CD4-positive, alpha-beta T cell treated with Interferon alpha-2 for 1 hour (primary cell): ENCODE measurements at regions not wholly inside any gene's neighbourhood (a gene's known extent, or its start where the extent isn't known, plus 50 kb on each side); places are given as distances from the start of the nearest gene placed in this dataset.
"Not testable (repeated sequence)": the region's sequence is repeated elsewhere in the genome, so short reads cannot be mapped to it uniquely, and the experiment has no call there.

Source experiments
- DNase-seq, 2 donors: peaks; one replicate each; pipeline ENCODE4 v3.0.0-alpha.2; 2020 to 2022

DNA sequence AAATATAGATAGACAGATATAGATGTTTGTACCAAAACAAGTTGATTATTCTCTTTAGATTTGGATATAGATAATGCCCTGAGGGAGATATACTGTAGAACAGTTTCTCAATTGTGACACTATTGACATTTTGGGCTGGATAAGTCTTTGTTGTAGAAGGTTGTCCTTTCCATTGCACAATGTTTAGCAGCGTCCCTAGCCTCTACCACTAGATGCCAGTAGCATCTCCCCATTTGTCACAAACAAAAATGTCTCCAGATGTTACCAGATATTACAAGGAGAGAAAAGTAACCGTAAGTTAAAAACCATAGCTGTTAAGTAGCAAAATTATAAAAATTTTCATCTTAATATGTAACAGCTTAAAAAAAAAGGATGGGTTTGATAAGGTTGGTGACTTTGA, 2595.3 kb downstream of the ARAP2 start:
- no peak for DNase-seq

- no peak for DNase-seq
Measured at GRCh38 chr4:33649471-33649870, 2594.8 kb downstream of the ARAP2 start.

GRCh38 chr4:33650036-33650435, 2594.3 kb downstream of the ARAP2 start:
- DNase-seq, result no peak

DNA sequence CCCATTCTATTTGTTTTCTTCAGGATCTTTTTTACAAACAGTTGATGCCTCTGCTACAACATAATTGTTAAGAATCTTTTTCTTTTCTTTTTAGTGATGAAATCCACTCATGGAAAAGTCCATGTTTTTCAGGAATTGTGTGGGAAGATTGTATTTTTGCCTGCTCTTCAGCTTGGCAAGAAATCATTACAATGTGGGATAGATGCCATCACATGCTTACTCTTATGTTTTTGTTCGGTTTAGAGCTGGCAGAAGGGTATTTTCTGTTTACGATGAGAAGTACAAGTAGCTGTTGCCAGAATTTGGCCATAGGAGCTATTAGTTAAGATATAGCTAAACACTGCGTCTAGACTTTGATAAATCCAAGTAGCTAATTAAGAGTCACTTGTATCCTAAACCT, 2585.3 kb downstream of the ARAP2 start:
- no peak for DNase-seq

GRCh38 chr4:33661636-33662035, 2582.7 kb downstream of the ARAP2 start:
- no peak for DNase-seq

DNA sequence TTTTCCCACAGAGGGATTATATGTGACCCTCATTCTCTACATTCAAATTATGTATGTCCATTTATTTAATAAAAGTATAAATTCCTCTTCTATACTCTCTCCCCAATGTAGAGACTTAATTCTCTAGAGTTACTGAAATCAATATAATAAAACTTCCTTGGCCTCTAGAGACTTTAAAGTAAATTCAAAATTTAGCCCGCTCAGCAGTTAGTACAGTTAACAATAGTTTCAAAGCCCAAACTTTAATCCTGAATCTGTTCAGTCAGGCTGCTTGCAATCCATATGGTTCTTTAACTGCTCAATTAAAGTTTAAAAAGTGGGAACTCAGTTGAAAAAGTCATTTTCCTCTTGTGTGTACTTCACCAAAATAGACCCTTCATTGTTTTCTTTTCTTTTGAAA, 2558.4 kb downstream of the ARAP2 start:
- no peak for DNase-seq

DNA sequence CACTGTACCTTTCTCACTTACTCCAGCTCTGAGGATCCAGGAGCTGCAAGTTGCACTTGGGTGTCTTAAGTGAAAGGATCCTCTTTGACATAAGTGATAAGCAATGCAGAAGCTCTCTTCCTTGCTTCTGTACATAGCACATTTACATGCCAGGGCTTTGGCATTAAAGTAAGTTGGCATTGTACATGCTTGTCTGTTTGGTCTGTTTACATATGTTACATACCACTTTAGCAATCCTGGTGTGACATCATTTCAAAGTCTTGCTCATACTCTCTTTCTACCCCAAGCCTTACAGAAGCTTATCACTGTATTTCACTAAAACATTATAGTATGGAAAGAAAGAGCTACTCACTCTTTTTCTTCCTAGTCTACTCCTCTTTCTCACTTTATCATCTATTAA, 2548.3 kb downstream of the ARAP2 start:
- no peak for DNase-seq

DNA sequence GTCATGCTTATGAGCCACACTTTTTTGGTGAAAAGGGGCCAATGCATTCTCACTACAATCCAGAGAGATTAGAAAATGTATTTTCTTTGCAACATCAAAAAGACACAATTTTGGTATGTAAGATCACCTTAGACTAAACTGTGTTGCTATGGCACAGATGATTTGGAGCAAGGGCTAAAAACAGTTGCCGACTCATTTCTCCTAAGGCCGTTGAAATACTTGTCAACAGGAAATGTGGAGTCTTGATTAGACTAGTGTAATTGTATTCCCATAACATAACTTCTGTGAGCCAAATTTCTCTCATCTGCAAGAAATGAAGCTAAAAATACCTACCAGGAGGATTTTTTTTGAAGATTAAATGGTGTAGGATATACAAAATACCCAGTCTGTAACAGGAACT, 2547.7 kb downstream of the ARAP2 start:
- DNase-seq, result no peak

DNA sequence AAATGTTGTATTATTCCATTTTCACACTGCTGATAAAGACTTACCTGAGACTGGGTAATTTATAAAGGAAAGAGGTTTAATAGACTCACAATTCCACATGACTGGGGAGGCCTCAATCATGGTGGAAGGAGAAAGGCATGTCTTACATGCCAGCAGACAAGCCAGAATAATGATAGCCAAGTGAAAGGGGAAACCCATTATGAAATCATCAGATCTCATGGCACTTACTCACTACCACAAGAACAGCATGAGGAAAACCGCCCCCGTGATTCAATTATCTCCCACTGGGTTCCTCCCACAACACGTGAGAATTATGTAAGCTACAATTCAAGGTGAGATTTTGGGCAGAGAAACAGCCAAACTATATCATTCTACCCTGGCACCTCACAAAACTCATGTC, 2535.1 kb downstream of the ARAP2 start:
- no peak for DNase-seq

DNA sequence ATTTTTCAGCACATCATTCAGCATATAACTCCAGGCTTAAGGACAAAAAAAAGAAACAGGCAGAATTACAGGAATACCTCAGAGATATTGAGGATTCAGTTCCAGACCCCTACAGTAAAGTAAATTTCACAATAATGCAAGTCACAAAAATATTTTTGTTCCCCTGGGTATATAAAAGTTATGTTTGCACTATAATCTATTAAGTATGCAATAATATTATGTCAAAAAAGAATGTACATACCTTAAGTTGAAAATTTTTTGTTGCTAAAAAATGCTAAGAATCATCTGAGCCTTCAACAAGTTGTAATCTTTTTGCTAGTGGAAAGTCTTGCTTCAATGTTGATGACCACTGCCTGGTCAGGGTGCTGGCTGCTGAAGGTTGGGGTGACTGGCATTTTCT, 2532.5 kb downstream of the ARAP2 start:
- no peak for DNase-seq

DNA sequence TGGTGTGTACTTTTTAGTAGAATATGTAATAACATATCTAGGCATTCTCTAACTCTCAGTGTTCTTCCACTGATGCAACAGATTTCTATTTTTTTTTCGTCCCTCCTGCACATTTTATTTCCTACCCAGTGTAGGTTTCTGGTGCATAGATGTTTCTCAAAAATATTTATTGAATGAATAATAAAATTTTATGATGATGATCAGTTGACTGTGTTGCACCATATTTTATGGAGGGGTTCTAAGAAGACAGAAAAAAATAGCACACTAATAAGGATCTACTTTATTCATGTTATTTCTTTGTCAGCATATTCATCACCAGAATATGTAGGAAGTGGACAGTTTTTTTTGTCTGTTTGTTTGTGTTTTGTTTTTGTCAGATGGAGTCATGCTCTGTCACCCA, 2529.3 kb downstream of the ARAP2 start:
- DNase-seq, result no peak

DNA sequence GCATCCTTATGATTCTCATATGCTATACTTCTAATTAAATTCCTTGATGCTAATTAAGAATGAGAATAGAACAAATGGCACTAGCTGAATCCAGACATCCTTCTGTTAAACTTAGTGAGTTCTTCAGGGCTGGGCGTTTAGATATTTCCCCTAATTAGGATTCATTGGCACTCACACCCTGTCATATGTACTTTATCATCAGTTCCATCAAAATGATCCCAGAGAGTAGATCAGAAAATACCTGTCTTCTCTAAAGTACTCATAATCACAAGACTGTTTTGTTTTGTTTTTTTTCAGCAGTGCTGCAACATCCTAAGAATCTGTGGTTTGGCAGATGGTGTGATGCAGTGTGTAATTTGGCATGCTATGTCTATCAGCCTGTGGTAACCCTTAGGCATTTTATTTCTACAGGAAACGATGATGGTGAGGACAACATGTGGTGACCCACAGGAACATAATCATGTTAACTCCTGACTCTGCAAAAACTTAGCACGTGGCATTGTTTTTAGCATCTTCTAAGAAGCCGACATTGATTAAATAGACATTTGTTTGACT, 2528.4 kb downstream of the ARAP2 start:
- no peak for DNase-seq

DNA sequence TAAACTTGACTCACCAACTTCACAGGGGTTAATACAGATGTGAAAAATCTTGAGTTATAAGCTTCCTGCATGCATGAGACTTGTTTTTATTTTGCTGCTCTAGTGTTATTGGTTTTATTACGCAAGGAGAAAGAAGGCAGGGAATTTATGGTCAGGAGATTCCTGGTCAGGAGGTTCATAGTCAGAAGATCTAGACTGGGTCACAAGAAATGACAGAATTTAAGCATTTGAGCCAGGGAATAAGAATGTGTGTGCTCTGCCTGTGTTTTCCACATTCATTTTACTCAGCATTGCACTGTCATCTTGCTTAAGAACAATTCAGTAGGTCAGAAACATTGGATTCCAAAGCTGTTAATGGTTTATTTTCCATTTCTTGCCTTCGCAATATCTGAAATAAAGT, 2522.1 kb downstream of the ARAP2 start:
- DNase-seq, result no peak

- no peak for DNase-seq
Measured at GRCh38 chr4:33722800-33723516, 2521.4 kb downstream of the ARAP2 start.

DNA sequence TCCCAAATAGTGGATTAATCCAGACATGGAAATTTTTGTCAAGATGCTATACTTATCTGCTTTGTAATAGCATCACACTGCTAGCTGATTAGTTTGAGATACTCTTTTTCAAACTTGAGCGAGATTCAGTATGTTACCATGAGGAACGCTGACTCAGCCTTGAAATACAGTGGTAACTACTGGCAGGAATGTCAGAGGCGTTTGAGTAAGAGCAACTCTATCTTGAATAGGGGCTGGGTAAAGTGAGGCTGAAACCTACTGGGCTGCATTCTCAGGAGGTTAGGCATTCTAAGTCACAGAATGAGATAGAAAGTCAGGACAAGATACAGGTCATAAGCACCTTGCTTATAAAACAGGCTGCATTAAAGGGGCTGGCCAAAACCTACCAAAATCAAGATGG, 2519.6 kb downstream of the ARAP2 start:
- no peak for DNase-seq

DNA sequence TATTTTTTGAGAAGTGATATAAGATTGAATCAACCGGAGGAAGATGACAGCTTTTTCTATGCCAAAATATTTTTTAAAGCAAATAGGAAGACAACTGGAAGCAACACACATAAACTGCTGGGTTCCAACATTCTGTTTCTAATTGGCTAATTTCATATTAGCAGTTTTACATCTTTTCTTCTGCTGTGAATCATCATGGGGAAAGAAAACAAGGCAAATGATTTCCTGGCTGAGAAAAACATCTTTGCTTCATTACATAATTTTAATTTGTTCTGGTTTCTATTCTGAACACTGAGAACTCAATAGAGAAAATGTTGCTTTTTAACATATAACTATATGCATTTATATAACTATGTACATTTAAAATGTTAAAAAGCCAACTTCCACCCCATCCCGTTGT, 2518.5 kb downstream of the ARAP2 start:
- DNase-seq, result no peak

GRCh38 chr4:33737726-33738125, 2506.6 kb downstream of the ARAP2 start:
- no peak for DNase-seq

DNA sequence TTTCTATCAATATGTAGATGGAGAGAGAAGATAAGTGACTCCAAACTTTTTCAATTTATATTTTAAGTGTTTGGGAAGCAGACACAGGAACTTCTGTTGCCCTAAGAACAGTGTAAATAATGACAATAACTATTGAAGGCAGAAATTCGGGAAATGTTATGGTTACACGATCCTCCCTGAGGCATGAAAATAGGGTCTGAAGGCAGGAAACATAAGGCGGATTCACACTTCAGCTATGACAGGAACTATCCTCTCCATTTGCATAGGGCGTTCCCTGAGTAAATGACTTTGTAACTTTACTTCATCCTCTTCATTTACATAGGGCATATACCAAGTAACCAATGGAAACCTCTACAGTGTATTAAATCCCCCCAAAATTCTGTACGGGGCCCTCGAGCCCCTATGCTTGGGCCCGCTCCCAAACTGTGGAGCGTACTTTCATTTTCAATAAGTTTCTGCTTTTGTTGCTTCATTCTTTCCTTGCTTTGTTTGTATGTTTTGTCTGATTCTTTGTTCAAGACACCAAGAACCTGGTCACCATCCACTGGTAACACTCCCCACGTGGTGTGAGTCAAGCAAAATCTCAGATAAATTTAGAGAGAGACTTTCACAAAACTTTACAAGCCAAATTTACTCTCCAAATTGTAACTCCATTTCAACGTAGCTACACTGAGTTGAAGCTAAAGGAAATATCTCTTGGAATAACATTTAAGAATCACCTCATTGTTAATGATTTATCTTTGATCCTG, 2504.3 kb downstream of the ARAP2 start:
- no peak for DNase-seq

DNA sequence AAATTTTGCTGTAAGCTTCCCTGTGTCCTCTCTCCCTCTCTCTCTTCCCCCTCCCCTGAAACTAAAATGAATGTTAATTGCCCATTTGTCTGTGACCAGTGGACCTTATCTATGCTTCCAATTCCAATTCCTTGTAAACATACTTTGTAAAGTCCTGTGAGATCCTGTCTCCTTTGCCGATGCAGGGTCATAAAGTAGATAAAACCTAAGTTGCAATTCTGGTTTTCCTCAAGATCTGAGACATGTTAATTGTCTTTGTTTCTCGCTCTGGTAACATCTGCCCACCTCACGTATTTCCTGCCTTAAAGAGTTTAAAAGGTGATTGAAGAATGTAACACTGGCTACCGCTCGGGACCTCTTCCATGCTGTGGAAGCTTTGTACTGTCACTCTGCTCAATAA, 2503.4 kb downstream of the ARAP2 start:
- not testable (repeated sequence) for DNase-seq

DNA sequence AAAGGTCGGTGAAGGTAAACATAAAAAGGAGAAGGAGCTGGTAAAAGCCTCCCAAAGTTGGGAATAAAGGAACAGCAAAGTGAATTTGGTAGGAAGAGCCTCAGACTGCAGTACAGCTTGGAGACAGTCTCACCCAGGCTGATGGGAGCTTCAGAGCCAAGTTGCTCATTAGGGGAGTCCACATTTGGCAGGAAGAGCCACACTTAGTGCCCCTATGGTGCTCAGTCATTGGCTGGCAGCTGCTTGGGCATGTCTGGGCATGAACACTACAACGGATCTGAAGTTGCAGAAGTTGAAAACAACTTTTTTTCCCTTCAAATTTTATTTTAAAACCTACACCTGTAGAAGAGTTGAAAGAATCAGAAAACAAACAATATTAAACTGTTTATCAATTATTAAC, 2497.3 kb downstream of the ARAP2 start:
- no peak for DNase-seq

DNA sequence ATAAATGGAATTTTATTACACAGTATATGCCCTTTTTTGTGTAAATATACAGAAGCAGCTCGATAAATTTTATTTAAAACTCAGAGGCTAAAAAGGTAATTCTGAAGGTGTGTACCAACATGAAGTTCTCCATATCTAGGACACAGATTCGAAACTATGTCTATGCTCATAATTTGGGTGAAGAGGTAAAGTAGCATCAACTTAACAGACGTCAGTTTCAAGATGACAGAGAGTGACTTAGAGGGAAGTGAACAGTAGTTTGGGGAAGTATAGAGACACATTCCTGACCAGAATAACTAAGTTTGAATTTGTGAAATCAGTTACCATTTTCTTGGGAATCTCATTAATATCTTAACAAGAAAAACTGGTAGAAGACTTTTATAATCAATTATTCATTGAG, 2493.3 kb downstream of the ARAP2 start:
- no peak for DNase-seq

- DNase-seq, result no peak
Measured at GRCh38 chr4:33772582-33772981, 2471.7 kb downstream of the ARAP2 start.

GRCh38 chr4:33780952-33781791, 2463.1 kb downstream of the ARAP2 start:
- DNase-seq, result no peak

DNA sequence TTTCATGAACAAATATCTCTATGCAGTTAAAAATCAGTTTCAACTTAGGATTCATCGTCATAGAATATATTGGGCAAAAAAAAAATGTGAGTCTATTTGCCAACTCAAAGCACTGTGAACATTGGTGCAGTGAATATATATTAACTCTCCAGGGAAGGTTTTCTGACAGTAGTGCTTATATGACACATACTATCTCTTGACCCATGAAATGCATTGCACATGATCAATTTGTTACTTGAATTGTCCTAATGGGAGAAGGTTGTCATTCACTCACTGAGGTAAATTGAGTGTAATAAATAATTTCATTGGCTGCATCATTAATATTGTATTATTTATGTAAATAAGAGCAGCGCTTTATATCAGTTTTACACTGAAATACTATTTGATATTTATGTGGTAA, 2458.5 kb downstream of the ARAP2 start:
- no peak for DNase-seq
